ENCODE measurements at regions not wholly inside any gene's neighbourhood (a gene's known extent, or its start where the extent isn't known, plus 50 kb on each side); places are given as distances from the start of the nearest gene placed in this dataset.

- TF ChIP-seq E2F4 (CRISPR knock-in tag; IDR thresholded peaks at IDR 0.05; ENCODE audit: low read depth) (no peak), TCFL5 (CRISPR knock-in tag; conservative IDR thresholded peaks at IDR 0.05) (no peak), ZNF24 (IDR thresholded peaks at IDR 0.05) (no peak)
Observed at GRCh38 chr14:104322531-104323366, 184.4 kb downstream of the KIF26A start (continued).

GRCh38 chr14:104323551-104324175 is 185.3 kb downstream of the KIF26A start:
- POLR2A ChIA-PET, result no interaction called here
- no peak overlapping the region for H3K4me3 ChIP-seq
- no peak overlapping the region for H3K27ac ChIP-seq (ENCODE audit: extremely low read depth, low read depth, low read length)
- H4K20me1 ChIP-seq (replicated peaks; ENCODE audit: control insufficient read depth, insufficient read depth, low read length), result no peaks in the 10 kb centered on the region
- H3K4me2 ChIP-seq (ENCODE audit: insufficient read depth, low read length), result no peak overlapping the region
- DNase-seq (ENCODE audit: extremely low read depth in 1 of 4, low spot score in 3 of 4) (no peak), ATAC-seq (no peak), FAIRE-seq (no peak)
- no peaks in the 10 kb centered on the region for H3K36me3 ChIP-seq (ENCODE audit: control insufficient read depth, insufficient read depth, low read length)
- no peak for TF ChIP-seq DACH1 (IDR thresholded peaks at IDR 0.05; ENCODE audit: partially characterized antibody)
- no peak for TF ChIP-seq ASH1L (IDR thresholded peaks at IDR 0.05; ENCODE audit: borderline replicate concordance, low read depth, partially characterized antibody)
- no peak for TF ChIP-seq ZKSCAN3 (CRISPR knock-in tag; IDR thresholded peaks at IDR 0.05)
- TF ChIP-seq ELF1 (tag; IDR thresholded peaks at IDR 0.05), result no peak
- H2AFZ ChIP-seq (ENCODE audit: low read depth, low read length), result no peak overlapping the region
- no TSS peak for BruUV-seq (replicated peaks)
- no peaks in the 10 kb centered on the region for H3K4me1 ChIP-seq (replicated peaks in 1 of 2; ENCODE audit: control insufficient read depth in 2 of 2, insufficient read depth in 2 of 2, low read length in 2 of 2)
- no peaks in the 10 kb centered on the region for H3K9me3 ChIP-seq (replicated peaks; ENCODE audit: control insufficient read depth, insufficient read depth, low read depth, low read length)
- under 1% methylated on average over 15 of the region's 15 CpGs for WGBS (ENCODE audit: insufficient coverage, low coverage, missing lambda C conversion rate)
- in situ Hi-C loops (cut with MboI) (no loop called here), intact Hi-C loops (cut with micrococcal nuclease) (no loop called here)
- H3K27me3 ChIP-seq (ENCODE audit: control insufficient read depth in 2 of 2, insufficient read depth in 2 of 2, low read length in 2 of 2), result no peaks in the 10 kb centered on the region; a peak in 1 of 5 replicates
- CTCF ChIA-PET (ENCODE audit: low intra/inter-chr PET ratio), result no interaction called here
- no peaks in the 10 kb centered on the region for H3K79me2 ChIP-seq (ENCODE audit: control insufficient read depth, insufficient read depth, low read length)
- H3K9ac ChIP-seq (ENCODE audit: insufficient read depth in 1 of 2, low read depth in 2 of 2, low read length in 2 of 2), result no peak overlapping the region
- H3K9me1 ChIP-seq (ENCODE audit: control insufficient read depth, insufficient read depth, low read length), result no peaks in the 10 kb centered on the region

All from K562 (cell line).